ENCODE measurements at regions not wholly inside any gene's neighbourhood (a gene's known extent, or its start where the extent isn't known, plus 50 kb on each side); places are given as distances from the start of the nearest gene placed in this dataset.

- TF ChIP-seq CTCF (conservative IDR thresholded peaks at IDR 0.05; ENCODE audit: low read depth in 2 of 2) (peak; percentile 26 to 55), CREB1 (CRISPR knock-in tag; IDR thresholded peaks at IDR 0.05; ENCODE audit: low read depth) (no peak), ETS1 (IDR thresholded peaks at IDR 0.05) (no peak), EZH2phosphoT487 (IDR thresholded peaks at IDR 0.05; ENCODE audit: unreplicated experiment) (no peak), EZH2 (IDR thresholded peaks at IDR 0.05; ENCODE audit: low read depth, unreplicated experiment) (no peak), POLR2AphosphoS5 (IDR thresholded peaks at IDR 0.05; ENCODE audit: low read depth) (no peak), REST (IDR thresholded peaks at IDR 0.05; ENCODE audit: unreplicated experiment) (no peak)
Measured at GRCh38 chr4:104811727-104812126, 317.0 kb upstream of the CXXC4 start.
